Fibroblast of skin of left biceps (primary cell): ENCODE measurements at regions not wholly inside any gene's neighbourhood (a gene's known extent, or its start where the extent isn't known, plus 50 kb on each side); places are given as distances from the start of the nearest gene placed in this dataset.
A peak's percentile ranks its signal among the peaks of the same experiment; 100 is the strongest.

ENCODE experiments used
- DNase-seq, 2 experiments: peaks; one replicate each; pipeline ENCODE4 v3.0.0-alpha.2; 2013; ENCODE audit warnings: low read depth in 2 of 2

GRCh38 chr15:93286446-93286845, 197.4 kb upstream of the RGMA start:
- DNase-seq: no peak

- DNase-seq: no peak
Measured at GRCh38 chr15:93283854-93284253, 194.8 kb upstream of the RGMA start.

GRCh38 chr15:93282808-93283207, 193.8 kb upstream of the RGMA start:
- no peak for DNase-seq

GRCh38 chr15:93278783-93279182, 189.8 kb upstream of the RGMA start:
- DNase-seq: no peak

DNA sequence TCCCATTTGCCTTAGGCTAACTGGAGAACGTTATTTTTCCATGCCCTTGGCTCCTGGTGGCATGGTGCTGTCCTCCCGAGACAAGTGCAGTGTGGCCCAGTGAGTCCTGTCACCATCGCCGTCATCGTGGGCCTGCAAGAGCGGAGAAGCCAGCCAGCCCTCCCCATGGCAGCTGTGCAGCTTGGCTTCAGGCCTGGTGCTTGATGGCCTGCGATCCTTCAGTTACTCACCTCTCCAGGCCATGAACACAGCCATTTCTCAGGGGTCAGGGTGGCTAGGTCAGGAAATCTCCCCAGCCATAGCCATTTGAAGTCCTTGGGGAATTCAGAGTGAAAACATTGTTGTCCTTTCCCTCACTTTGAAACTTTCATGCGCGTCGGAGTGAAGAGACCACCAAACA, 189.0 kb upstream of the RGMA start:
- no peak for DNase-seq

GRCh38 chr15:93274257-93274656, 185.2 kb upstream of the RGMA start:
- no peak for DNase-seq

- DNase-seq: no peak
Measured at GRCh38 chr15:93271871-93272270, 182.9 kb upstream of the RGMA start.

DNA sequence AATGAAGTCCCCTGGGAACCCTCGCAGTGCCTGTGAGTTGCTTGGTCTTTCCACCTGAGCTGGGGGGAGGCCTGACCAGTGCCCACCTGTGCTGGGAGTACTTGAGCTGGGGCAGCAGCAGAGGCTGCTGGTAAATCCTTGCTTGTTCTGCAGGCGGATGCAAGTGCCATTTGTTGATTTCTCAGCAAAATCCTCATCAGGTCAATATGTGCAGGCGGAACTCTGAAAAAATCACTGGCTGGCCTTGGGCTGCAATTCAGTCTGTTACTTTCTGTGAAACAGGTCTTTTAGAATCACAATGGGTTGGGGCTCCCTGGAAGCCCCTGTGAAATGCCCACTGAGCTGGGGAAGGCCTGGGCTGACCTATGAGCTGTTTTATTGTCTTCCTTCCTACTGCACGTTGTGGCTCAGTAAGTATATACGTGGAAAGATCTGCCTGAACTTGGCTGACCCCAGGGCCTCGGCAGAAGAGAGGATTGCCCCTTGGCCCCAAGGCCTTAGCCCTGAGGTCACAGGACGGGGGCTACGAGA, 182.0 kb upstream of the RGMA start:
- DNase-seq: no peak

DNA sequence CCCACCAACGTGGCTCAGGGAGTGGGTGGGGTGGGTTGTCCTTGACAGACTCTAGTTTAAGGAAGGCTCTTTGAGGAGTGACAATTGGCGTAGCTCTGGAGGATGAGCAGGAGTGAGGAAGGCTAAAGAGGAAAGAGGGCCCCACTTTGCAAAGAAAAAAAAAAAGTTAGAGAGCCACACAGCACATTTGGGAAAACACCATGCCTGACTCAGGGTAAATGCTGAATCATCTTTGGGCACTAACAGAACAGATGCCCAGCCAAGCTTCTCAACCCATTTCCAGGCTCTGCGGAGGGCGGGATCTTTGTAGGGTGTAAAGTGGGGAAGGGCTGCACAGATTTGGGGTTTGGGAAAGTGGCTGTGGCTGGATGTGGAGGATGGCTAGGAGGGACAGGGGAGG, 179.1 kb upstream of the RGMA start:
- DNase-seq: no peak

DNA sequence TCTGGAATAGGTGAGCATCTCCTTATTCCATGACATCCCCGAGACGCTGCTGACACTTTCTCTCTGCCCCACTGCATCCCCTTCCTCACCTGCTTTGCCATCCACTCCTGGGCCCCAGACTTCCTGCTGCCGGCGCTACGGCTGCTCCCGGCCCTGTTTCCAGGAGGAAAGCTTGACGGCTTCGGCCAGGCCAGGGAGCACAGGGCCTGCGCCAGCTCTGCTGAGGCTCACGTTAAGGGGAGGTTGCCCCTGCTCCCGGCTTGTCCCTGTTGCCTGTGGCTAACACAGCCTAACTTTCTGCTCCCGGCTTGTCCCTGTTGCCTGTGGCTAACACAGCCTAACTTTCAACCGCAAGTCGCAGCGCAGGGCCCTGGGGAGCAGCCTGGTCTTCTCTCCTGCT, 177.3 kb upstream of the RGMA start:
- no peak for DNase-seq

- peak; percentile 20 to 24 for DNase-seq
Measured at GRCh38 chr15:93265111-93265556, 176.1 kb upstream of the RGMA start.

DNA sequence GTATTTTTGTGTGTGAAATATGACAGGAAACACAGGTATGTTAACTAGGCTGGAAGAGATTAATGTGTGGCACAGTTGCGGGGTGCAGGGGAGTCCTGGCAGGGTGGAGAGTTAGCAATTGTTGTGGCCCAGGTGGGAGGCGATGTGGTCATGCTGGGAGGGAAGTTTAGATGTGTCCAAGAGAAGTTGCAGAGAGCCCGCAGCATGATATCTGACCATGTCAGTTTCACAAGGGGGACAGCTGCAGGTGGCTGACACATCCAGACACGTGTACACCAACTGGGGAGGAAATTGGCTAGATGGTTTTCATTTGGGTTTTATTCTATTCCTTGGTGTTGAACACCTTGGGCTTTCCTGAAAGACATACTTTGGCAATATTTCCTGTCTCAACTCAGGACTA, 172.8 kb upstream of the RGMA start:
- DNase-seq: no peak

DNA sequence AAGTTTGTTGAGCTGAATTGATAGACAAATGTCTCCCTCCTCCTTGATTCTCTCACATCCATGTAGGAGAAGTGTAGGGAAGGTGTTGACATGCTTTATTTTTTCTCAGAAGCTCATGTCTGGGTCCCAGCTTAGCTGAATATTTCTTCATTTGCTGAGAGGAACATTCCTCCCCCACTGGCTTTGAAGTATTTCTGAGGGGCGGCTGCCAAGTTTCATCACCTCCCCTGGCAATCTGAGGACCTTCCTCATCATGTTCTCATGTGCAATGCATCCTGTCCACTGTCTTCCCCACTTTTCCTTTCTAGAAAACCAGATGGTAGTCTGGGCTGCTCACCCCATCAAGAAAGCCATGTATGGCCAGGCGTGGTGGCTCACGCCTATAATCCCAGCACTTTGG, 168.9 kb upstream of the RGMA start:
- DNase-seq: peak in 1 of 2 experiments; percentile 1

GRCh38 chr15:93253681-93254080, 164.7 kb upstream of the RGMA start:
- DNase-seq: no peak

DNA sequence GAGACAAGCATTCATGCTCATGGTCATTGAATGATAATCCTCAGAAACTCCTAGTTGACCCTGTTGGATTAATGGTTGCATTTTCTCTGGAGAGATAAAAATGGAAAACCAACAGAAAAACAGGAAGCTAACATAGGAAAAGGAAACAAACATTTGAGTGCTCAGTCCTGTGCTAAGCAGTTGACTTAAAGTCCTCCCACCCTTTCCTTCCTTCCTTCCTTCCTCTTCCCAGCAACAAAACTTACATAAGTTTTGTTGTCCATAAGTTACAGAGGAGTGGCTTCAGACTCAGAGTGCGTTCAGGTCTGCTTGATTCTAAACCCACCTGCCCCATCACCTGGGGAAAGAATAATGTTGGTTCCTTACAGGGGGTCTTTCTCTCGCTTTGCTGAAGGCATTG, 163.8 kb upstream of the RGMA start:
- no peak for DNase-seq

DNA sequence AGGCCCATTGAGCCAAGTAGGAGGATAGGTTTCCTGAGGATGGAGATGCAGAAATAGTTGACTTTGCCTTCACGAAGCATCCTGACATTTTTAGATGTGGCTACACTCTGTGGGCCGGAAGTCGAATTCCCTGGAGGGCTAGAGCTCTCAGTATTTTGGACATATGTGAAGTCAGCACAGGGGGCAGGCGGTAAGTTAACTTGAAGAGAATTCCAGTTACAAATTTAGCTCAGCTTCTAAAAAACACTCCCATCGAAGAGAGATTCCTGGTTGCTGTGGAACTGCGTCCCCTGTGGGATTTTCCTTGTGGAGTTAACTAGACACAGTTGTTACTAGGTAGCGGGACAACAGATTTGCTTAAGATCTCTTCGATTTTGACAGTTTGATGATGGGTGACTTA, 161.9 kb upstream of the RGMA start:
- peak in 1 of 2 experiments; percentile 1 for DNase-seq

- no peak for DNase-seq
Measured at GRCh38 chr15:93250209-93250608, 161.2 kb upstream of the RGMA start.

- DNase-seq: no peak
Measured at GRCh38 chr15:93249623-93250022, 160.6 kb upstream of the RGMA start.

GRCh38 chr15:93247466-93248121, 158.6 kb upstream of the RGMA start:
- no peak for DNase-seq

DNA sequence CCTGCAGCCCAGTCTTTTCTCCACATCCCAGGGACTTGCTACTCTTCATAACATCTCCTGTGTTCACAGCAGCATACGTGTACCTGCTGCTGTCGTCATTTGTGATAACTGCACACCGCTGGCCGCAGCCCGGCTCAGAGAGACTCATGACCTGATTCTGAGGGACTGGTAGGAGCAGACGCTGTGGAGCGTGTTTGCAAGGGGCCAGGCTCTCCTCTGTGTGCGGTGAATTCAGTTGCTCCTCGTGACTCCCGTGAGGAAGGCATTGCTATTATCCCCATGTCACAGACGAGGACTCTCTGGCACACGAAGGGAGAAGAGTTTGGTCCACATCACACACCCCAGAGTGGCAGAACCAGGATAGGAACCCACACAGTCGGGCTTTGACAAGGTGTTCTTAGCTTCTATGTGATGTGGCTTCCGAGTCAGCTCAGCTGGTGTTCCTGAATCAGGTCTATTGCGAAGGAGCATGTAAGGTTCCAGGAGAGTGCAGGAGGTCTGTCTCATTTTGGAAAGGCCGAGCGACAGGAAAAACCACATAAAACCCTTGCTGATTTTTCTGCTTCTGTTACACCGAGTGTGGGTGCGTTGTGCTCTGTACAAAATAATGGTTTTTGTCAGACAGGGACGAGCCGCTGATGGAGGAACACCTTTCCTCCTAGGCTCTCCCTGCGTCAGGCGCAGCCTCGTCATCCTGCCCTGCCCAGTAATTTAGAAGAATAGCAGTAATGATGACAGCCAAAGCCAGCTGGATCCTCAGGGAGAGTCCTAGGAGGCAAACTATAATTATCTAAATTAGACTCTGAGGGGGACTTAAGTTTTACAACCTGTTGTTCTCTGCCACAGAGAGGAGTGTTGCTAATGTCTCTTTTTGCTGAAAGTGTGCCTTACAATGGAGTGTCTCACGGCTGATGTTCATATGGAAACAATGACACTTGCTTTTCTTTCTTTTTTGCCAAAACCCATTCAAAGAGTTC, 157.5 kb upstream of the RGMA start:
- DNase-seq: no peak

DNA sequence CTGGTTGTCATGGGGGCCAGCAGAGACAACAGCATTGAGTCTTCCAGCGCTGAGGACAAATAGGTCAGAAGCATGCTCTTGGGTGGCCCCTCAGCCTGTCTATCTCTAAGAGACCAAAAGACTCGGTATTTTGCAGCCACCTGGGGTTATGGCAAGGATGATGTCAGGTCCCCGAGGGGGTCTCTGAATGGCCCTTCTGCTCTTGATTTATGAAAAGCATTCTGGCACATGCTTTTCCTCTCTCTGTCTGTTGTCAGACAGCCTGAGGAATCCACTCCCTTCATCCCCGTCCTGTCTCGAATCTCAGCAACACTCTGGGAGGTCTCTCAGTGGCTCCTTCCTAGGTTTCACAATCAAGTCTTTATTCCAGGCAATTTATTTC, 156.6 kb upstream of the RGMA start:
- DNase-seq: no peak

GRCh38 chr15:93244696-93245660, 156.0 kb upstream of the RGMA start:
- DNase-seq: no peak
